DND-41 (cell line): ENCODE measurements at regions not wholly inside any gene's neighbourhood (a gene's known extent, or its start where the extent isn't known, plus 50 kb on each side); places are given as distances from the start of the nearest gene placed in this dataset.

Experiments used
- EZH2 ChIP-seq: IDR thresholded peaks from 3 replicates; pipeline ENCODE4 v1.6.1; 2012; ENCODE audit warnings: borderline replicate concordance, low read depth, mild to moderate bottlenecking, moderate library complexity, low read length, inconsistent platforms; ENCODE audit not compliant: severe bottlenecking
- TF ChIP-seq, protein P1 (sequence below): IDR thresholded peaks from 2 replicates; pipeline ENCODE4 v1.5.1; 2012; ENCODE audit warnings: borderline replicate concordance, low read length, moderate library complexity, mild to moderate bottlenecking; ENCODE audit not compliant: poor library complexity, severe bottlenecking; ENCODE audit errors: extremely low read depth

DNA sequence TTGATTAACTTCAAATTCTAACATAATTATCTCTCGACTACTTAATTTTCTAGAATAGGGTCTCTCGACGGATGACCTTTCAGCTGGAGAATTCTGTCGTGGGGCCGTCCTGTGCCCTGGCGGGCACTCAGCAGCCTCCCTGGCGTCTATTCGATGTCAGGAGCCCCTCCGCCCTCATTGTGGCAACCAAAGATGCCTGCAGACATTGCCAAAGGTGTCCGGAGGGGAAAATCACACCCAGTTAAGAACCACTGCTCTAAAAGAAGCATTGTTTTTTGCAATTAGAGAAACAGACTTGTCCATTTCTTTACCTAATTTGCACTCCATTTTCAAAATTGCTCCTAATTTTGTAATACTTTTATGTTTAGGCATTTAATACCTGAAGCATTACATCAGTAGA lies 79.2 kb upstream of the ARHGEF7 start:
- TF ChIP-seq, protein P1, sequence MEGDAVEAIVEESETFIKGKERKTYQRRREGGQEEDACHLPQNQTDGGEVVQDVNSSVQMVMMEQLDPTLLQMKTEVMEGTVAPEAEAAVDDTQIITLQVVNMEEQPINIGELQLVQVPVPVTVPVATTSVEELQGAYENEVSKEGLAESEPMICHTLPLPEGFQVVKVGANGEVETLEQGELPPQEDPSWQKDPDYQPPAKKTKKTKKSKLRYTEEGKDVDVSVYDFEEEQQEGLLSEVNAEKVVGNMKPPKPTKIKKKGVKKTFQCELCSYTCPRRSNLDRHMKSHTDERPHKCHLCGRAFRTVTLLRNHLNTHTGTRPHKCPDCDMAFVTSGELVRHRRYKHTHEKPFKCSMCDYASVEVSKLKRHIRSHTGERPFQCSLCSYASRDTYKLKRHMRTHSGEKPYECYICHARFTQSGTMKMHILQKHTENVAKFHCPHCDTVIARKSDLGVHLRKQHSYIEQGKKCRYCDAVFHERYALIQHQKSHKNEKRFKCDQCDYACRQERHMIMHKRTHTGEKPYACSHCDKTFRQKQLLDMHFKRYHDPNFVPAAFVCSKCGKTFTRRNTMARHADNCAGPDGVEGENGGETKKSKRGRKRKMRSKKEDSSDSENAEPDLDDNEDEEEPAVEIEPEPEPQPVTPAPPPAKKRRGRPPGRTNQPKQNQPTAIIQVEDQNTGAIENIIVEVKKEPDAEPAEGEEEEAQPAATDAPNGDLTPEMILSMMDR = no peak
- TF ChIP-seq EZH2 = no peak
